PC-9 (cell line): ENCODE measurements at regions not wholly inside any gene's neighbourhood (a gene's known extent, or its start where the extent isn't known, plus 50 kb on each side); places are given as distances from the start of the nearest gene placed in this dataset.
"Not testable (repeated sequence)": the region's sequence is repeated elsewhere in the genome, so short reads cannot be mapped to it uniquely, and the experiment has no call there.

Experiments used
- BruUV-seq: library from RNA; stranded (reverse); fragments of 400-500 nt; replicated peaks from 2 replicates; lab custom pipeline; 2021; lab: Mats Ljungman, UMichigan
- CTCF ChIA-PET: fragments of 300-600 bp; sonication (Branson Sonifier 250); formaldehyde crosslinking; loops from one replicate; lab custom pipeline; 2022; ENCODE audit warnings: antibody characterized with exemption; lab: Charles Lee
- POLR2A ChIA-PET: fragments of 300-600 bp; sonication (Branson Sonifier 250); formaldehyde crosslinking; loops from one replicate; lab custom pipeline; 2022; ENCODE audit warnings: antibody characterized with exemption; ENCODE audit not compliant: unreplicated experiment; lab: Charles Lee
- DNase-seq, 2 experiments: peaks; one replicate each; pipeline versions ENCODE4 v3.0.0 to v3.0.0-alpha.2; 2015 to 2022; ENCODE audit warnings: mixed read lengths in 1 of 2
- H2AFZ ChIP-seq: fragments of 200-600 bp; sonication (generic); 2 replicates; pipeline ENCODE4 v1.8.1; 2017; ENCODE audit warnings: antibody characterized with exemption
- H3F3A ChIP-seq: fragments of 200-600 bp; sonication (generic); 2 replicates; pipeline ENCODE4 v1.8.1; 2017; ENCODE audit warnings: antibody characterized with exemption, mild to moderate bottlenecking, low read depth; ENCODE audit not compliant: insufficient read depth
- H3K27ac ChIP-seq: fragments of 200-600 bp; sonication (generic); 2 replicates; pipeline ENCODE4 v1.6.1; 2016; ENCODE audit warnings: mixed run types
- H3K27me3 ChIP-seq: fragments of 200-600 bp; sonication (generic); 2 replicates; pipeline ENCODE4 v1.6.1; 2016; ENCODE audit warnings: low read depth, mixed run types; ENCODE audit not compliant: insufficient read depth
- H3K36me3 ChIP-seq: fragments of 200-600 bp; sonication (generic); 2 replicates; pipeline ENCODE4 v1.6.1; 2016; ENCODE audit warnings: low read depth, mixed run types
- H3K4me1 ChIP-seq: fragments of 200-600 bp; sonication (generic); replicated peaks from 2 replicates; pipeline ENCODE4 v1.6.1; 2016; ENCODE audit warnings: mixed run types; ENCODE audit not compliant: insufficient read depth
- H3K4me2 ChIP-seq: fragments of 200-600 bp; sonication (generic); 2 replicates; pipeline ENCODE4 v1.6.1; 2017; ENCODE audit warnings: mixed run types
- H3K4me3 ChIP-seq: fragments of 200-600 bp; sonication (generic); 2 replicates; pipeline ENCODE4 v1.6.1; 2016; ENCODE audit warnings: mixed run types
- H3K79me2 ChIP-seq: fragments of 200-600 bp; sonication (generic); 2 replicates; pipeline ENCODE4 v1.6.1; 2017; ENCODE audit warnings: low read depth, mixed run types
- H3K9me2 ChIP-seq: fragments of 200-600 bp; sonication (generic); 2 replicates; pipeline ENCODE4 v1.8.1; 2017; ENCODE audit warnings: mild to moderate bottlenecking; ENCODE audit not compliant: insufficient read depth
- H3K9me3 ChIP-seq: fragments of 200-600 bp; sonication (generic); 2 replicates; pipeline ENCODE4 v1.8.1; 2016; ENCODE audit warnings: low read depth; ENCODE audit not compliant: insufficient read depth
- H4K20me1 ChIP-seq: fragments of 200-600 bp; sonication (generic); 2 replicates; pipeline ENCODE4 v1.8.1; 2017; ENCODE audit not compliant: insufficient read depth
- EZH2 ChIP-seq: fragments of 200-600 bp; sonication (generic); IDR thresholded peaks from 2 replicates; pipeline ENCODE4 v1.8.0; 2017; ENCODE audit warnings: antibody characterized with exemption, low read depth
- intact Hi-C: fragments of 100-400 bp; cut with micrococcal nuclease; formaldehyde crosslinking; loops from one replicate; pipeline ENCODE4 v1.10.0; 2022; ENCODE audit not compliant: unreplicated experiment
- TF ChIP-seq, protein P1 (sequence below): fragments of 200-600 bp; sonication (generic); conservative IDR thresholded peaks from 2 replicates; pipeline ENCODE4 v1.6.1; 2017; ENCODE audit warnings: mixed run types, antibody characterized with exemption, mild to moderate bottlenecking, moderate library complexity

- ChIA-PET POLR2A (interaction anchor here (0.6 kb wide), 1 partner anchor 44 kb away, joined by 5 read pairs; no protein-coding TSS in a partner anchor), CTCF (no interaction called here)
- Histone ChIP-seq H3K9me2 (no peaks in the 10 kb centered on the region), H3K27ac (no peak overlapping the region), H3F3A (no peaks in the 10 kb centered on the region), H2AFZ (no peak overlapping the region), H4K20me1 (no peaks in the 10 kb centered on the region), H3K4me1 (no peaks in the 10 kb centered on the region), H3K4me3 (no peak overlapping the region), H3K27me3 (no peaks in the 10 kb centered on the region), H3K79me2 (no peaks in the 10 kb centered on the region), H3K9me3 (no peaks in the 10 kb centered on the region), H3K36me3 (no peaks in the 10 kb centered on the region), H3K4me2 (no peak overlapping the region)
- TF ChIP-seq, protein P1, sequence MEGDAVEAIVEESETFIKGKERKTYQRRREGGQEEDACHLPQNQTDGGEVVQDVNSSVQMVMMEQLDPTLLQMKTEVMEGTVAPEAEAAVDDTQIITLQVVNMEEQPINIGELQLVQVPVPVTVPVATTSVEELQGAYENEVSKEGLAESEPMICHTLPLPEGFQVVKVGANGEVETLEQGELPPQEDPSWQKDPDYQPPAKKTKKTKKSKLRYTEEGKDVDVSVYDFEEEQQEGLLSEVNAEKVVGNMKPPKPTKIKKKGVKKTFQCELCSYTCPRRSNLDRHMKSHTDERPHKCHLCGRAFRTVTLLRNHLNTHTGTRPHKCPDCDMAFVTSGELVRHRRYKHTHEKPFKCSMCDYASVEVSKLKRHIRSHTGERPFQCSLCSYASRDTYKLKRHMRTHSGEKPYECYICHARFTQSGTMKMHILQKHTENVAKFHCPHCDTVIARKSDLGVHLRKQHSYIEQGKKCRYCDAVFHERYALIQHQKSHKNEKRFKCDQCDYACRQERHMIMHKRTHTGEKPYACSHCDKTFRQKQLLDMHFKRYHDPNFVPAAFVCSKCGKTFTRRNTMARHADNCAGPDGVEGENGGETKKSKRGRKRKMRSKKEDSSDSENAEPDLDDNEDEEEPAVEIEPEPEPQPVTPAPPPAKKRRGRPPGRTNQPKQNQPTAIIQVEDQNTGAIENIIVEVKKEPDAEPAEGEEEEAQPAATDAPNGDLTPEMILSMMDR, result no peak
- TF ChIP-seq EZH2, result no peak
- DNase-seq, result no peak
- no TSS peak for BruUV-seq
- intact Hi-C loops, result no loop called here
Observed at GRCh38 chr6:81517455-81517854, 235.0 kb downstream of the TENT5A start.

- Histone ChIP-seq H3K4me3 (no peak overlapping the region), H3K79me2 (no peaks in the 10 kb centered on the region), H3K4me2 (no peak overlapping the region), H4K20me1 (no peaks in the 10 kb centered on the region), H3K4me1 (no peaks in the 10 kb centered on the region), H2AFZ (no peak overlapping the region), H3K27ac (no peak overlapping the region), H3K36me3 (no peaks in the 10 kb centered on the region), H3K9me2 (no peaks in the 10 kb centered on the region), H3F3A (no peaks in the 10 kb centered on the region), H3K9me3 (no peaks in the 10 kb centered on the region), H3K27me3 (no peaks in the 10 kb centered on the region)
- DNase-seq, result no peak
- TF ChIP-seq, protein P1, result no peak
- no peak for TF ChIP-seq EZH2
- ChIA-PET POLR2A (no interaction called here), CTCF (no interaction called here)
- intact Hi-C loops, result no loop called here
- BruUV-seq, result no TSS peak
Observed at GRCh38 chr6:81515562-81516453, 236.7 kb downstream of the TENT5A start.

GRCh38 chr6:81514195-81514594 is 238.3 kb downstream of the TENT5A start:
- H3F3A ChIP-seq, DNase-seq, H3K4me3 ChIP-seq, H4K20me1 ChIP-seq, H3K9me3 ChIP-seq, H3K4me1 ChIP-seq, H2AFZ ChIP-seq, H3K9me2 ChIP-seq, H3K27ac ChIP-seq, CTCF ChIA-PET, H3K27me3 ChIP-seq, POLR2A ChIA-PET, BruUV-seq, H3K36me3 ChIP-seq, intact Hi-C loops, H3K4me2 ChIP-seq, H3K79me2 ChIP-seq: not testable (repeated sequence)
